OCI-LY1 (cell line): ENCODE measurements at regions not wholly inside any gene's neighbourhood (a gene's known extent, or its start where the extent isn't known, plus 50 kb on each side); places are given as distances from the start of the nearest gene placed in this dataset.

ENCODE experiments used
- CTCF ChIP-seq: fragments of 200-600 bp; sonication (generic), shearing (Covaris generic); IDR thresholded peaks from 2 replicates; pipeline ENCODE4 v1.5.1; 2017; ENCODE audit warnings: mild to moderate bottlenecking, antibody characterized with exemption, low read length, moderate library complexity, mixed read lengths
- EZH2 ChIP-seq: fragments of 200-600 bp; sonication (generic), shearing (Covaris generic); IDR thresholded peaks from 2 replicates; pipeline ENCODE4 v1.8.0; 2017; ENCODE audit warnings: borderline replicate concordance, mixed run types, mild to moderate bottlenecking, antibody characterized with exemption, low read length, moderate library complexity, mixed read lengths

GRCh38 chr11:129317571-129317970 is 58.1 kb upstream of the BARX2 start:
- TF ChIP-seq CTCF (no peak), EZH2 (no peak)
